Glomerular visceral epithelial cell (primary cell): ENCODE measurements at regions not wholly inside any gene's neighbourhood (a gene's known extent, or its start where the extent isn't known, plus 50 kb on each side); places are given as distances from the start of the nearest gene placed in this dataset.
"Not testable (repeated sequence)": the region's sequence is repeated elsewhere in the genome, so short reads cannot be mapped to it uniquely, and the experiment has no call there.

Experiments
- DNase-seq: peaks from one replicate; pipeline ENCODE4 v3.0.0-alpha.2; 2016; ENCODE audit errors: extremely low spot score

DNA sequence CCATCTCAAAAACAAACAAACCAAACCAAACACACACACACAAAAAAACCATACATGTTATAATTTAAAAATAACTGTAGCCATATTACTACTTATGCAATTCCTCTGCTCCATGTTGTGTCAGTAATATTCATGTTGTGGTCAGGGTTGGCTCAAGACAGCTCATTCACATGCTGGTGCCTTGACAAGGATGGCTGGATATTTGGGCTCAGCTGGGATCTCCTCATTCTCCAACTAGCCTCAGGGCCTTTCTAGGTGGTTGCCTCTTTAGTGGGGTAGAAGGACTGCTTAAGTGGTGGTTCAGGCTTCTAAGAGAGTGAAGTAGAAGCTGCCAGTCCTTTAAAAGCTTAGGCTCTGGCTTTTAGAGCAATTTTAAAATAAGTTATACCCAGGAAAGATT is 189.3 kb downstream of the ADRA2A start:
- DNase-seq, result no peak

DNA sequence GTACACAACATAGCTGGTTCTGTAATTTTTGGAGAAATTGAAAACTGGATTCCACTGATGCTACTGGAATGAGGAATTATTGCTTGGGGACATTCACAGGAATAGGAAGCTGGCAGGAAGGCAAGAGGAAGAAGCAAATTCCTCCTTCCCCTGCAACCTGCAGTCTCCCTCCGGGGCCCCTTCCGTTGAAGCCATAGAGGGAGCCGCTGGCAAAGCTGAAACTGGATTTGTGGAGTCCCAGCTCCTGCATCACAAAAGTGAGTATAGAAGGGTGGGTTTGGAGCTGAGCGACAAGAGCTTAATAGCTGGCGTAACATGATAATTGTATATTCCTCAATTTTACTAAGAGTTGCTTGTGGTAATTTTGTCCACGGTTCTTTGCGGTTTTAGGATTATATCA is 190.8 kb downstream of the ADRA2A start:
- DNase-seq, result no peak

DNA sequence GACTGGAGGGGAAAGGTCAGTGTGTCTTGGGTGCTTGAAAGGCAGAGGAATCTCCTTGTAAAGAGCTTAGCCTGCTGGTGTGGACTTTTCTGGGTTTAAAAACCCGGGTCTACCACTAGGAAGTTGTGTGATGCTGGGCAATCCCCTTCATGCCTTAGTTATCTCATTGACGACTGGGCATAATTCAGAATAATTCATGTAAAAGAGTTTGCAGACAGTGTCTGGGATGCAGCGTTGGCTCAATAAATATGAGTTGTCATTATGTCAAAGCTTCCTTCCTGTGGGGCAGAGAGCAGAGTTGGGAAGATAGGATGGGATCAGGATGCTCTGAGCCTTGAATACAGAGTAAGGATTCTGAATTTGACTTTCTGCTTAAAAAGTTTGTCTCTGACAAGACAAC is 196.4 kb downstream of the ADRA2A start:
- no peak for DNase-seq

DNA sequence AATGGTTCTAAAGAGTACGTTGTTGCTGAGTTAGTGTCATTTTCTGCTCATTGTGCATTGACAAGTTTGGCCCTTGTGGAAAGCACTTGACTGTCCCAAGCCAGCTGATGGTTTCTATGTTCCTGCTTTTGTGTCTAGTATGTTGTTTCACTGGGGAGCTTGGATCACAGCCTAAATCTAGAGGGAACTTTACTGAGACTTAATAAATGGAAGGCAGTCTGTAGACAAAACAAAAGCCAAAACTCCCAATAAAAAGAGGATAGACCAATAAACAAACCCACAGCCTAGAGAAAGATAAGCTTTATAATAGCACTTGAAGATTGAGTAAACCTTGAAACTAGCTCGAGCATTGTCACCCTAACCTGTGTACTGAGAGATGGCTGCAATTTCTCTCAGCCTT is 196.8 kb downstream of the ADRA2A start:
- DNase-seq, result no peak

DNA sequence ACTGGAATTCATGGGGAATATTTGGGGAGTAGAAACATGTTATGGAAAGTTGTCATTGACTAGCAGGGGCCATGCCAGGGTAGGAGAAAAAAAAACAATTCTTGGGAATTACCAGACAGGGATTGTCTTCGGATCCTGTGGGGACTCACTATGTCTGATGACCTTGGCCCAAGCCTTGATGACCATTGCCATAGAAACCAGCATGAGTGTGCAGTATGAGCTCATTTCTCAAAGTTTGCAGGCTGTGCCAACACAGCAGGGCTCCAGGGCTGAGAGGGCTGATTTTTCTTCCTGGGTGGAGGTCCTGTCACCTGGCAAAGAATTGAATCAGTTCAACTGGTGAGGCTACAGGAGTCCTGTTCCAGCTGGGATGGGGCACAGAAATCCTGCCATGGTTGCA is 198.3 kb downstream of the ADRA2A start:
- DNase-seq, result no peak

DNA sequence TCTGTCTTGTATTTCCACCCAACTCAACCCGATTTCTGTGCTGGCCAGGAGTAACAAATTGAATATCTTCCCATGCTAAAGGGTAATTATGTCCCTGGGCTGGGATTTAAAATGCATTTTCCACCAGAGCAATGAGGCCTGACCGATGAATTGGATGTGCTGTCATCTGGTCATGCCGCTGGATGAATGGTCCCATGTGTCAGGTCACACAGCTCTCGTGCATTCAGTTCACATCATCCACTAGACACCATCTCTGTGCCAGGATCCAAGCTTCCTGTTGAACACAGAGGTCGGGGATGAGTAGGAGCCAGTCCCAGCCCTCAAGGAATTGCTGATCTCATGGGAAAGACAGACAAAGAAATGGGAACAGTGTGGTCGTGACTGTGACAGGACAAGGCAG is 200.8 kb downstream of the ADRA2A start:
- DNase-seq, result no peak

DNA sequence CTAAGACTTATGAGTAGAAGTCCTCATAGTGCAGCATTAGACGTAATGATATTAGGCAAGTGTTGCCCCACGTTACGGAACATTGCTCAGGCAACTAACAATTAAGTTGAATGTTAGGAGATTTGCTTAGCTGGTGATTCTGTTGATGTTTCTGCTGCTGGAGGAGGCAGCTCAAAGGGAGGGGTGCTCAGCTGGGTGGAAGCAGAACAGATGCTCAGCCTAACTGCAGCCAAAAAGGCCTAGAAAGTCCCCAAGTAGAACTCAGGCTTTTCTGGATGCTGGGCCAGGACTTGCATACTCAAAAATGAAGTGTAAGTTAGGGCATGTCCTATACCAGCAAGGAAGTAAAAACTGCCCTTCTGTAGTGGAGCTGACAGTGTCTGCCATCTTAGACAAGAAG is 201.4 kb downstream of the ADRA2A start:
- DNase-seq, result no peak

DNA sequence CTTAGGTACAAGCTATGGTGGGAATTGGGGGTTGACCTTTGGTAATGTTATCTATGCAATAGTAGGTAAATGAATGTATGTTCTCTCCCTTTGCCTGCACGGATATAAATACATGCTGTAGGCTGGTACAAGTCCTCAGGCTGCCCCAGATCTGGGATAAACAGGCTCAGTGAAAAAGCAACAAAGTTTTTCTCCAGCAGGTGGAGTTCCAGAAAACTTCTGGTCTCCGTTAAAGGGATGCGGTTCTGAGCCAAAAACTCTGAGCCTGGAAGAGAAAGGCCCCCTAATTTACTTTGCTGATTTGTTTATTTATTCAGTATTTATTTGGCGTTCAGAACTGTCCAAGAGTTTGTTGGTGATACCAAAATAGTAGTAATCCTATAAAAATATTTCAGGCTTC is 204.7 kb downstream of the ADRA2A start:
- DNase-seq, result no peak

DNA sequence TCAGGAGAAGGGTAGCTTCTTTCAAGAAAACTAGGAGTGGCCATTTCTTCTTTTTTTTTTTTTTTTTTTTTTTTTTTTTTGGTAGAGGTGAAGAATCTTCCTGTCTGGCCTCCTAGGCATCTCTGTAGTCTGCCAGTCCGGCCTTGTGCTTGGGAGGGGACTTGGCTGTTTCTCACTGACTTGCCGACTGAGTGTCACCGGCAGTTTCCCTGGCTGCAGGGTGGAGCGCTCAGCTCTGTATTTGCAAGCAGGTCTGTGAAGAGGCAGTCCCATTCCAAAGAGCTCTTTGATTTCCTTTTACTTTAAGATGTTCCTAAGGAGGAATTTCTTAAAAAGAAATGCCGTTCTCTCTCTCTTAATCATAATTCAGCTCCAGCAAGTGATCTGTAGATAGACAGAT is 212.6 kb downstream of the ADRA2A start:
- DNase-seq, result no peak

DNA sequence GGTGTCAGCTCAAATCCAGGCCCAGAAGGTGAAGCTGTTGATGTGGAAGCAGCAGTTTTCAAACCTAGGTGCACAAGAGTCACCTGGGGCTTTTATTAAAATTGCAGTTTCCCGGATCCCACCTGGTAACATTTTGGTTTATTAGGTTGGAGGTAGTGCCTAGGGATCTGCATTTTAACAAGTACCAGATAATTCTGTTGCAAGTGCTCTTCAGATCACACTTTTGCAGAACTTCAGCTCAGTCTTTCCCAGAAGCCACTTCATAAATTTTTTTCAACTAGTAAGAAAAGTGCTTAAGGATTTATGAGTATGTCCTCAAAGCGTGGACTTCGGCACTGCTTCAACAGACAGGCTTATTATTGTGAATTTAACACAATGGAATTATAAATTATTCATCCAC is 213.8 kb downstream of the ADRA2A start:
- no peak for DNase-seq

DNA sequence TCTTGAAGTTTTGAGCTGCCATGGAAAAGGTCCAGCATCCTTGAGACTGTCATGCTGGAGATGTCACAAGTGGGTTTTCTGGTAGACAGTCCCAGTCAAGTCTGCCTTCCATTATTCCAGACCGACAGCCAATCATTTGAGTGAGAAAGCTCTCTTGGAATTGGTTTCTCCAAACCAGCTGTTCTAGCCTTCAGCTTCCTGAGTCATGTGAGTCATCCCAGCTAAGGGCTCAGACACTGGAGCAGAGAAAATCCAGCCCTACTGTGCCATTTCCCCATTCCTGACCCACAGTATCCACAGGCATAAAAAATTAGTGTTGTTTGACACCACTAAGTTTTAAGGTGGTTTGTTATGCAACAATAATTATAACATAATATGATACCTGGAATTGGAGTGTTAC is 219.0 kb downstream of the ADRA2A start:
- no peak for DNase-seq

DNA sequence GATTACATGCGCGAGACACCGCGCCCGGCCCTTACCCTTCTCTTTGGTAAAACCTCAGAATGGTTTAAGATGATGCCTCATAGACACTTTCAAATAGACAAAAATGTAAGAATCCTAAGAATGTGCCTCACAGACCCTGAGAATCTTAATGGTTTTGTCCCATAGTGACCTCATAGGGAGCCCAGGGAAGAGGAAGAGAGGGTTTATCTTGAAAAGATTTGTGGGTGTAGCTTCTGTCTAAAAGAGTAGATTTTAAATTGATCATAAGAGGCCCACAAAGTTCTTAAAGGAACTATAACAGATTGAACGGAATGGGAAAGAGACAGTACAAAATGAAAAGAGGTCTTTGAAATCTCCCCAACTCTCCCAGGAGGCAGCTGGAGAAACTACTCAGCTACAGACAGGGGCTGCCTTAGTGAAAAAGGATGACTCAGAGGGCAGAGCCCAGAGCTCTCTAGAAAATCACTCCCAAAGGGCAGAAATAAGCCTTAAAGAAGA is 220.6 kb downstream of the ADRA2A start:
- no peak for DNase-seq

DNA sequence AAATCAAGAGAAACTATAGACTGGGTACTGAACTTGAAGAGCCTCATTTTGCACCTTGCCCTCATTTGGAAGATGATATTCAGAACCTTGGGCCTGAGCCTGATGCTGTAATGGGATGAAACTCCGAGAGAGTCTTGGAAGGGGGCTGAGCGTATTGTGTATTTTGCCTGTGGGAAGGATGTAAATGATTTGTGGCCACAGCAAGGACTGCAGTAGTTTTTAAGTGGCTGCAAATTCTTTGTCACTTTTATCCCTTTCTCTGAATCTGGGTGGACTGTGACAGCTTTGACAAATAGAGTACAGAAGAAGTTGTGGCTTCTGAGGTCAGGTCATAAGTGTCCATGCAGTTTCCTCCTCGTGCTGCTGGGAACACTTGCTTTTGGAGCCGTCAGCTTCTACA is 221.2 kb downstream of the ADRA2A start:
- no peak for DNase-seq

DNA sequence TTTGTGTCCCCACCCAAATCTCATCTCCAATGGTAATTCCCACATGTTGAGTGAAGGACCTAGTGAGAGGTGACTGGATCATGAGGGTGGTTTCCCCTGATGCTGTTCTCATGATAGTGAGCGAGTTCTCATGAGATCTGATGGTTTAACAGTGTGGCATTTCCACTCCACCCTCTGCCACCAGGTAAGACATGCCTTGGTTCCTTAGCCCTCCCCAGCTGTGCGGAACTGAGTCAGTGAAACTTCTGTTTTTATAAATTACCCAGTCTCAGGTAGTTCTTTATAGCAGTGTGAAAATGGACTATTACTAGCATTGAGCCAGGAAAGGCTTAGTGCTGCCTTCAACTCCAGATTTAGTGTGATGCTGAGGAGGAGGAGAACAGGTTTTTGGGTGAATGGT is 222.2 kb downstream of the ADRA2A start:
- DNase-seq, result no peak

DNA sequence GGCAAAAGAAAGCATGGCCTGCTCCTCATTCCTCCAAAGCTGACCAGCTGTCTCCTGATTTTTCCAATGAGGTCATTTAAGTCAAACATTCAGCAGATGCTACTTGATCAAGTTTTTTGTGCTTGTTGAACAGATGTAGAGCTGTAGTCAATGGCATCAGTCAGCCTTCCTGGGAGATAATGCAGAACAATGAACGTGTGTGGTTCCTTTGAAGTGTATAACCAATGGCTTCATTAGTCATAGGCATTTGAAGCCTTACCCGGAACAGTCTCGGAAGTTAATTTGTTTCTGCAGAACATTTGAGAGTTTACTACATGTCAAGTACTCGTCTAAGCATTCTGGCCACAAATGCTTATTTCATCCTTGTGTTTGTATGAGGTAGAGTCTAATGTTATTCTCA is 227.1 kb downstream of the ADRA2A start:
- no peak for DNase-seq

DNA sequence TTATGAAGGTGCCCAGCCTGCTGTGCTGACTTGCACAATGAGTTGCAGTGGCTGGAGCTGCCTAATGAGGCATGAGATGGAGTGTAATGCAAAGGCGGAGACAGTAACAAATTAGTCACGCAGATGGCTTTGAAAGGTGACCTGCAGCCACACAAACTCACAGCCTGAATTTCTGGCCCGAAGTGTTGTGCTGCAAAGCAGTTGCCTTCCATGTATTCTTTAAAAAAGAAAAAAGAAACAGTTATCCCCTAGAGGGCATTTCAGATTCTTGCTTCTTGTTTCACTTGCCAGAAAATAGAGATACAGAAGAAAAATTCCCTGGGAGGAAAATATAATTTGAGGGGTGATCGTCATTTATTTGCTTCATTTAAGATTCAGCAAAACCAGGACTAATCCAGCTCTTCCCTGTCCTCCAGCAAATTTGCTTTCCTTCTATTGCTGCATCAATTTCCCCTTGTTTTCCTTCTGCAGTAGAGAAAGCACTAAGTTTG is 239.9 kb downstream of the ADRA2A start:
- DNase-seq, result no peak

DNA sequence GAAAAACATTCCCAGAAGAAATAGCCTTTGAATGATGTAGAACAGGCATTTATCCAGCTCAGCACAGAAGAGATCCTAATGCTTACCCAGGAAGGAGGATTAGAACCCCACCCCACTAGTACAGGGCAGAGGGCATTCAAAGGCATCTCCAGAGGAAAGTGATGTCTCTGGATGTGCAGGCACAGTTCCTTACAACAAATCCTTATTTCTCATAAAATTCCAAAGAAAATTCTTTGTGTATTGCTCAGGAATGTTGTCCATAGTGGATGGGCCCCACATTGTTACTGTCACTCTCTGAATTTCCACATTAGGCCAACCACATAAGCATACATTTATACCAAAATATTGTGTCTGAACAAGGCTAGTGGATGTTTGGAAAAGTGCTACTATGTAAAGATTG is 243.0 kb downstream of the ADRA2A start:
- DNase-seq, result no peak

DNA sequence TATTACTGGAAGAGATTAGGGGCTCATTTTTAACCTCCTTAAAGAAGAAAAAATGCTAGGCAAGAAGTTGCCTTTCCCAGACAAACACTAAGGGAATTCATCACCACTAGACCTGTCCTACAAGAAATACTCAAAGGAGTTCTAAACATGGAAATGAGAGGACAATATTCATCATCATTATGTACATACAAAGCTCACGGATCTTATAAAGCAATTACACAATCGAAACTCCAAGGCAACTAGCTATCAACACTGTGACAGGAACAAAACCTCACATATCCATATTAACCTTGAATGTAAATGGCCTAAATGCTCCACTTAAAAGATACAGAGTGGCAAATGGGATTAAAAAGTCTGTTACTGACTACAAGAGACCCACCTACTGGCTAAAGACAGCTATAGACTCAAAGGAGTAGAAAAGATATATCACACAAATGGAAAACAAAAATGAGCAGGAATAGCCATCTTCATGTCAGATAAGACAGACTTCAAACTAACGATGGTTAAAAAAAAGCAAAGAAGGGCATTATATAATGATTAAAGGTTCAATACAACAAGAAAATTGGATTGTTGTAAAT is 246.6 kb downstream of the ADRA2A start:
- DNase-seq, result no peak

DNA sequence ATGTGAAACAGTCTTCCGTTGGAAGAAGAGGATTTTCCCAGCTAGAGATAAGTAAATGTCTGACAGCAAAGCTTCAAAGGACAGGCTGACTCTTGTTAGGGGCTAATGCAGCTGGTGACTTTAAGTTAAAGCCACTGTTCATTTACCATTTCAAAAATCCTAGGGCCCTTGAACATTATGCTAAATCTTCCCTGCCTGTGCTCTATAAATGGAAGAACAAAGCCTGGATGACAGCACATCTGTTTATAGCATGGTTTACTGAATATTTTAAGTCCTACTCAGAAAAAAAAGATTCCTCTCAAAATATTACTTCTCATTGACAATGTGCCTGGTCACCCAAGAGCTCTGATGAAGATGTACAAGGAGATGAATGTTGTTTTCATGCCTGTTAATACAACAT is 255.3 kb downstream of the ADRA2A start:
- not testable (repeated sequence) for DNase-seq

DNA sequence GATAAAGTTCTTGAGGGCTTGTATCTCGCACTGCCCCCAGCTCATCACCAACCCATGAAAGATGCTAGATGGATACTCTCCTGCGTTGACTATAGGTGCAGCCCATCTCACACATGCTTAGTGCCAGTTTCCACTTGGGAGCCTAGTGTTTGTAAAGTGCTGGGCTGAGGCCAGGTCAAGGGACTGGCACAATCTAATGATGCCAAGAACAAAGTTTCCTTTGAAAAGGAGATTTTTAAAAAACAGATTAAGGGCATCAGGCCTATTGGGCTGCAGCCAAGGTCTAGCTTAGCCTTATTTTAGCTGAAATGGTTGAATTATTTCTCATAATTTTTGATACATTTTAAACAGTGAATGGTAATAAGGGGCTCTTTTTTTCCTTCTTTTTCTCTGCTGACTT is 259.0 kb downstream of the ADRA2A start:
- no peak for DNase-seq

DNA sequence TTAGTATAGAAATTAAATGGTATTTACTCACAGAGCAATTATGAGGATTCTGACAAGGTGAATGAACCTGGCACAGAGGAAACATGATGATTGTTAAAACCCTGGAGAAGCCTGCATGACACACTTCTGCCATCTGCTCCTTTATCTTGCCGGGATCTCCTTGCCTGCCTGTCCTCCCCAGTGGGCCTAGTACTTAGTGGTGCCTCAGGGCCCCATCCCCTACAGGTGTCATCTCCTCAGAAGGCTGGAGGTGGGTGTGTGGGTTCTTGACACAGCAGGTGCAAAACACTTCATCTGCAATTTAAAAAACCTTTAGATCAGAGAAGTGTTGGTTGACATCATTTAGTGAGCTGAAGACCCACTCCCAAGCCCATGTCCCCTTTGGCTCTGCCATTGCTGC is 261.2 kb downstream of the ADRA2A start:
- no peak for DNase-seq

DNA sequence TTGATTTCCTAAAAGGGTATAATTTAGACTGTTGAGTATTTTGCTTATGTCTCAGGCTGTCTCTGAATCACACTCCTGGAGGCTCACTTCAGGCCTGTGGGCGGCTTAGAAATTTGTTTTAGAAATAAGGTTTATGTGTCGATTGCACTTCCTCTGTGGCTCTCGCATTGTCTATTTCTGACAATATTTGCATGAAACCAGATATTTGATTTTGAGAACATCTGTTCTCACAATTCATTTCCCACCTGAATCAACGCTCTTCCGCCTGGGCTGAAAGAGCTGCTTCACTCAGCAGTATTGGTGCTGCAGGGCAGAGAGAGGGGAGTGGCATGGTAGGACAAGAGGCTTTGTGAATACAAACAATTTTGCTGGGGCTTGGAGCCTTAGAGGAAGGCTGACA is 262.0 kb downstream of the ADRA2A start:
- no peak for DNase-seq

DNA sequence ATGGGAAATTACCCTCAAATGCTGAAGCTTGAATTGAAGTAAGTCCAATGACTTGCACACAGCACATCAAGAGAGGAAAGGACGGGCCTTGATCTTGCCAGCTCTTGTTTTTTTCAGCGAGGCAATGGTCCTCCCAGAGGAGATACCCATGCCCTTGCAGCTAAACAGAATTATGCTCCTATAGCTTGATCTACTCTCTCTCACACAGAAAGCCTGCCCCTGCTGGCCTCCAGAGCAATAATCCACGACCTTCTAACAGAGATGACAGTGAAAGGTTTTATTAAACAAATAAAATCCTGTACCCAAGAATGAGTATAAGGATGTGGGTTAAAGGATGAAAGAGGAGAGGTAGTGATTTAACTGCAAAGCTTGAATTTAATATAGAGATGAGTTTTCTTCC is 268.0 kb downstream of the ADRA2A start:
- DNase-seq, result no peak

DNA sequence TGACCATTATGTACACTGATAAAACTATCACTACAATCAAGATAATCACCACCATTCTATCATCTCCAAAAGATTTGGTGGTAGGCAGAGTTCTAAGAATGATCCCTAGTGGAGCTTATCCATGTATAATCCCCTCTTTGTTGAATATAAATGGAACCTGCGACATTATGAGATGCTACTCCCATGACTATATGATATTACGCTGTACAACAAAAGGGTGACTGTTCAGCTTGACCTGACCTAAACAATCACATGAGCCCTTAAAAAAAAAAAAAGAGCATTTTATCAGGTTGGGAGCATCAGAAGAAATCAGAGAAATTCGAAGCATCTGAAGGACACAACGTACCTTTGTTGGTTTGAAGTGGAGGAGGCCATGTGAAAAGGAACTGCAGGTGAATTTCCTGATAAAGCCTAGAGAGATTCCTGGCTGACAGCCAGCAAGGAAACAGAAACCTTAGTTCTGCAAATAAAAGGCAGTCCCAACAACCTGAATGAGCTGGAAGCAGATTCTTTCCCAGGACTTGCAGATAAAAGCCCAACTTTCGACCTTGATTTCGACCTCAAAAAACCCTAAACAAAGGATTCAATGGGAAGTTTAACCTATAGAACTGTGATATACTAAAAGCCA is 270.7 kb downstream of the ADRA2A start:
- DNase-seq, result no peak
